H1 (cell line): ENCODE measurements at regions not wholly inside any gene's neighbourhood (a gene's known extent, or its start where the extent isn't known, plus 50 kb on each side); places are given as distances from the start of the nearest gene placed in this dataset.

Source experiments
- CHD2 ChIP-seq: IDR thresholded peaks from 2 replicates; pipeline ENCODE4 v1.6.1; 2012; ENCODE audit warnings: low read length, improper control_type of control experiment
- CTCF ChIP-seq, 3 experiments: IDR thresholded peaks; 1 replicate in 2 of 3; 2 replicates in 1 of 3; pipeline versions ENCODE4 v1.5.1 to v1.6.1; 2011; ENCODE audit warnings: low read length in 3 of 3, mild to moderate bottlenecking in 3 of 3, inconsistent platforms in 2 of 3, low read depth in 1 of 3, moderate library complexity in 1 of 3; ENCODE audit not compliant: insufficient read depth in 1 of 3; ENCODE audit errors: control extremely low read depth in 1 of 3
- E2F6 ChIP-seq: IDR thresholded peaks from 2 replicates; pipeline ENCODE4 v1.6.1; 2012; ENCODE audit warnings: inconsistent platforms
- EP300 ChIP-seq, 2 experiments: IDR thresholded peaks; 1 replicate in 1 of 2; 2 replicates in 1 of 2; pipeline ENCODE4 v1.6.1; 2011 to 2012; ENCODE audit warnings: low read depth in 2 of 2, low read length in 2 of 2, mild to moderate bottlenecking in 2 of 2, borderline replicate concordance in 1 of 2, inconsistent platforms in 1 of 2, moderate library complexity in 1 of 2
- HDAC2 ChIP-seq, 2 experiments: fragments of 300-600 bp in 1 of 2; sonication (generic) in 1 of 2; IDR thresholded peaks; 2 replicates each; pipeline ENCODE4 v1.6.1; 2011 to 2012; ENCODE audit warnings: low read depth in 2 of 2, low read length in 2 of 2, mild to moderate bottlenecking in 2 of 2, moderate library complexity in 2 of 2, borderline replicate concordance in 1 of 2, inconsistent platforms in 1 of 2
- PHF8 ChIP-seq: fragments of 200-600 bp; sonication (generic); conservative IDR thresholded peaks from 2 replicates; pipeline ENCODE4 v1.7.1; 2012; ENCODE audit warnings: low read depth, mild to moderate bottlenecking, inconsistent platforms, low read length, moderate library complexity
- RFX5 ChIP-seq: IDR thresholded peaks from 2 replicates; pipeline ENCODE4 v1.6.1; 2011; ENCODE audit warnings: low read depth, low read length, improper control_type of control experiment, borderline replicate concordance
- SAP30 ChIP-seq: fragments of 300-600 bp; sonication (generic); IDR thresholded peaks from 2 replicates; pipeline ENCODE4 v1.7.1; 2012; ENCODE audit warnings: low read length, moderate library complexity, mild to moderate bottlenecking, inconsistent platforms; ENCODE audit not compliant: insufficient read depth, insufficient replicate concordance

GRCh38 chr2:19028587-19029375 lies 329.6 kb downstream of the OSR1 start (continued):
- TF ChIP-seq PHF8: no peak
- no peak for TF ChIP-seq HDAC2 (IDR thresholded peaks at IDR 0.05; ENCODE audit: borderline replicate concordance in 1 of 2, low read depth in 2 of 2, low read length in 2 of 2)
- no peak for TF ChIP-seq EP300 (IDR thresholded peaks at IDR 0.05; ENCODE audit: borderline replicate concordance in 1 of 2, low read depth in 2 of 2, low read length in 2 of 2)
- no peak for TF ChIP-seq CTCF (IDR thresholded peaks at IDR 0.05; ENCODE audit: control extremely low read depth in 1 of 3, insufficient read depth in 1 of 3, low read depth in 1 of 3, low read length in 3 of 3)
- TF ChIP-seq CHD2: no peak
- no peak for TF ChIP-seq E2F6
- no peak for TF ChIP-seq SAP30
- TF ChIP-seq RFX5: no peak
